HG03439 (cell line): ENCODE measurements at regions not wholly inside any gene's neighbourhood (a gene's known extent, or its start where the extent isn't known, plus 50 kb on each side); places are given as distances from the start of the nearest gene placed in this dataset.
A peak's percentile ranks its signal among the peaks of the same experiment; 100 is the strongest.

Experiments
- ATAC-seq: cut with Tn5 transposase; IDR thresholded peaks from one replicate; pipeline ENCODE4 v1.9.1; 2021; ENCODE audit warnings: mild to moderate bottlenecking, moderate library complexity; ENCODE audit not compliant: unreplicated experiment

- ATAC-seq = no peak
These were observed 234.4 kb downstream of the KCNA4 start for GRCh38 chr11:29782447-29782846.

GRCh38 chr11:29781268-29781667 lies 235.6 kb downstream of the KCNA4 start:
- no peak for ATAC-seq

GRCh38 chr11:29780756-29781155 lies 236.1 kb downstream of the KCNA4 start:
- ATAC-seq = no peak

GRCh38 chr11:29773656-29774264 lies 243.1 kb downstream of the KCNA4 start:
- no peak for ATAC-seq

GRCh38 chr11:29756871-29757270 lies 260.0 kb downstream of the KCNA4 start:
- ATAC-seq = no peak

GRCh38 chr11:29755474-29755873 lies 261.4 kb downstream of the KCNA4 start:
- ATAC-seq = no peak

GRCh38 chr11:29751618-29752017 lies 265.2 kb downstream of the KCNA4 start:
- no peak for ATAC-seq

GRCh38 chr11:29750392-29750791 lies 266.4 kb downstream of the KCNA4 start:
- no peak for ATAC-seq

- no peak for ATAC-seq
These were observed 282.5 kb downstream of the KCNA4 start for GRCh38 chr11:29734287-29734686.

GRCh38 chr11:29713831-29714320 lies 303.0 kb downstream of the KCNA4 start:
- ATAC-seq = no peak

GRCh38 chr11:29712616-29713015 lies 304.2 kb downstream of the KCNA4 start:
- no peak for ATAC-seq

- no peak for ATAC-seq
These were observed 308.9 kb downstream of the KCNA4 start for GRCh38 chr11:29707924-29708323.

GRCh38 chr11:29685361-29685760 lies 331.5 kb downstream of the KCNA4 start:
- ATAC-seq = no peak

- ATAC-seq = no peak
These were observed 334.0 kb downstream of the KCNA4 start for GRCh38 chr11:29682856-29683255.

GRCh38 chr11:29679996-29680395 lies 336.8 kb downstream of the KCNA4 start:
- ATAC-seq = peak; percentile 77

GRCh38 chr11:29676993-29677392 lies 339.8 kb downstream of the KCNA4 start:
- no peak for ATAC-seq

- ATAC-seq = no peak
These were observed 347.5 kb downstream of the KCNA4 start for GRCh38 chr11:29669310-29669709.

GRCh38 chr11:29657709-29658108 lies 359.1 kb downstream of the KCNA4 start:
- ATAC-seq = no peak

- no peak for ATAC-seq
These were observed 360.2 kb downstream of the KCNA4 start for GRCh38 chr11:29656597-29656996.

GRCh38 chr11:29645373-29645772 lies 371.5 kb downstream of the KCNA4 start:
- no peak for ATAC-seq

- ATAC-seq = no peak
These were observed 375.6 kb downstream of the KCNA4 start for GRCh38 chr11:29641201-29641600.

GRCh38 chr11:29634744-29635143 lies 382.1 kb downstream of the KCNA4 start:
- ATAC-seq = no peak

- ATAC-seq = no peak
These were observed 382.6 kb downstream of the KCNA4 start for GRCh38 chr11:29634244-29634643.
